Spleen (tissue), 7 donors: ENCODE measurements at regions not wholly inside any gene's neighbourhood (a gene's known extent, or its start where the extent isn't known, plus 50 kb on each side); places are given as distances from the start of the nearest gene placed in this dataset.

ENCODE experiments used
- CTCF ChIP-seq, 11 experiments: fragments of 200-600 bp in 7 of 11; fragments of 450-650 bp in 4 of 11; sonication (generic) in 4 of 11; IDR thresholded peaks in 8 of 11; conservative IDR thresholded peaks in 3 of 11; 1 replicate in 7 of 11; 2 replicates in 4 of 11; pipeline versions ENCODE4 v1.4.0 to v1.8.0; 2016 to 2021; ENCODE audit warnings: antibody characterized with exemption in 11 of 11, inconsistent platforms in 4 of 11, mild to moderate bottlenecking in 1 of 11
- POLR2AphosphoS5 ChIP-seq, 3 donors: sonication (generic); formaldehyde crosslinking; IDR thresholded peaks; one replicate each; pipeline ENCODE4 v1.5.1; 2017; ENCODE audit warnings: antibody characterized with exemption in 3 of 3
- donor health status: DM: no; HTN: no; CAD: no; lungs with moderate emphysema.
- donor health status: DM: no; HTN: no; CAD: no.
- donor health status: DM: no; HTN: no; CAD: no.

DNA sequence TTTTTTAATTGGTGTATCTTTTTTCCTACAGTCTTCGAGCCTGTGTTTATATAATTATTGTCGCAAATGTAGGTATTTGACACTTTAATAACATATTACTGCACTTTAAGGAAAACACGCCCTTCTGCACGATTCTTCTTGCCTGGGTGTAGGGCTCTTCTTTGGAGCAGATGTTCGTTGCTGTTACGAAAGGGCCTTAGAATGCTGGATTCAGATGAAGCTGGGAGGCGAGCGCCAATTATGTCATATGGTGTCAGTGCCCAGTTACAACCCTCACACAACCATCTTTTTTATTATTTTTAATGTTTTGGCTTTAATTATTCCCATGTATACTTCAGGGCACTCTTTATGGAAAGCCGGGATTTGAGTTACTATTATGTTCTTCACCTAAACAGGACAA lies 553.0 kb downstream of the EBF1 start:
- TF ChIP-seq CTCF (IDR thresholded peaks at IDR 0.05 in 8 of 11, conservative IDR thresholded peaks at IDR 0.05 in 3 of 11) (no peak), POLR2AphosphoS5 (IDR thresholded peaks at IDR 0.05) (no peak)
